ENCODE measurements at regions not wholly inside any gene's neighbourhood (a gene's known extent, or its start where the extent isn't known, plus 50 kb on each side); places are given as distances from the start of the nearest gene placed in this dataset.

- WGBS, 2 donors (ENCODE audit: low coverage in 1 of 2): 60 to 71% methylated on average over 3 of the region's 3 CpGs
- peak overlapping the region in 2 of 4 donors; percentile 32 to 35 for H3K27ac ChIP-seq
- ATAC-seq: no peak
These were observed 107.5 kb downstream of the SPTSSA start for GRCh38 chr14:34354556-34354955.

GRCh38 chr14:34350903-34351302 lies 111.1 kb downstream of the SPTSSA start:
- TF ChIP-seq POLR2A (IDR thresholded peaks at IDR 0.05) (no peak), EP300 (IDR thresholded peaks at IDR 0.05) (no peak), CTCF (IDR thresholded peaks at IDR 0.05) (no peak), POLR2AphosphoS5 (IDR thresholded peaks at IDR 0.05) (no peak)
- no peaks in the 10 kb centered on the region for H3K36me3 ChIP-seq
- no peak overlapping the region for H3K27ac ChIP-seq
- peaks cover 0 to 15% (median 0%) of the 10 kb centered on the region in 3 donors for H3K4me1 ChIP-seq
- no peaks in the 10 kb centered on the region for H3K27me3 ChIP-seq
- WGBS, 2 donors (ENCODE audit: low coverage in 1 of 2): 73 to 77% methylated on average over 6 of the region's 6 CpGs
- ATAC-seq: peak; percentile 36
- H3K4me3 ChIP-seq: no peak overlapping the region
- peaks cover 0 to 4% (median 0%) of the 10 kb centered on the region in 3 donors for H3K9me3 ChIP-seq

More at GRCh38 chr14:34354556-34354955, 107.5 kb downstream of the SPTSSA start:
- Histone ChIP-seq H3K4me1 (peaks cover 0 to 24% (median 0%) of the 10 kb centered on the region in 3 donors), H3K4me3 (no peak overlapping the region), H3K36me3 (no peaks in the 10 kb centered on the region), H3K27me3 (no peaks in the 10 kb centered on the region), H3K9me3 (no peaks in the 10 kb centered on the region)
- TF ChIP-seq POLR2A (IDR thresholded peaks at IDR 0.05) (no peak), CTCF (IDR thresholded peaks at IDR 0.05) (no peak), EP300 (IDR thresholded peaks at IDR 0.05) (no peak), POLR2AphosphoS5 (IDR thresholded peaks at IDR 0.05) (no peak)

- no peak for ATAC-seq
- TF ChIP-seq EP300 (IDR thresholded peaks at IDR 0.05) (no peak), POLR2A (IDR thresholded peaks at IDR 0.05) (no peak), POLR2AphosphoS5 (IDR thresholded peaks at IDR 0.05) (no peak), CTCF (IDR thresholded peaks at IDR 0.05) (no peak)
- no peaks in the 10 kb centered on the region for H3K4me1 ChIP-seq
- H3K36me3 ChIP-seq: no peaks in the 10 kb centered on the region
- peaks cover 0 to 9% (median 0%) of the 10 kb centered on the region in 3 donors for H3K9me3 ChIP-seq
- WGBS, 2 donors (ENCODE audit: low coverage in 1 of 2): 92 to 94% methylated on average over 6 of the region's 6 CpGs
- no peaks in the 10 kb centered on the region for H3K27me3 ChIP-seq
- H3K4me3 ChIP-seq: no peak overlapping the region
- H3K27ac ChIP-seq: no peak overlapping the region
These were observed 113.4 kb downstream of the SPTSSA start for GRCh38 chr14:34348592-34348991.

GRCh38 chr14:34347683-34348082 lies 114.4 kb downstream of the SPTSSA start:
- ATAC-seq: no peak
- Histone ChIP-seq H3K4me3 (no peak overlapping the region), H3K27ac (no peak overlapping the region), H3K36me3 (no peaks in the 10 kb centered on the region), H3K27me3 (no peaks in the 10 kb centered on the region), H3K9me3 (peaks cover 0 to 9% (median 0%) of the 10 kb centered on the region in 3 donors), H3K4me1 (no peaks in the 10 kb centered on the region)
- TF ChIP-seq POLR2AphosphoS5 (IDR thresholded peaks at IDR 0.05) (no peak), EP300 (IDR thresholded peaks at IDR 0.05) (no peak), CTCF (IDR thresholded peaks at IDR 0.05) (no peak), POLR2A (IDR thresholded peaks at IDR 0.05) (no peak)
- 96% methylated on average over 2 of the region's 2 CpGs; no CpG with 5 or more reads in 1 of the 2 donors for WGBS, 2 donors (ENCODE audit: low coverage in 1 of 2)

- no peak overlapping the region for H3K4me3 ChIP-seq
- no peaks in the 10 kb centered on the region for H3K27me3 ChIP-seq
- H3K36me3 ChIP-seq: no peaks in the 10 kb centered on the region
- TF ChIP-seq EP300 (IDR thresholded peaks at IDR 0.05) (no peak), CTCF (IDR thresholded peaks at IDR 0.05) (no peak), POLR2A (IDR thresholded peaks at IDR 0.05) (no peak), POLR2AphosphoS5 (IDR thresholded peaks at IDR 0.05) (no peak)
- H3K27ac ChIP-seq: no peak overlapping the region
- H3K9me3 ChIP-seq: peaks cover 0 to 9% (median 0%) of the 10 kb centered on the region in 3 donors
- ATAC-seq: no peak
- 100% methylated on average over 1 of the region's 26 CpGs; no CpG with 5 or more reads in 1 of the 2 donors for WGBS, 2 donors (ENCODE audit: low coverage in 1 of 2)
- no peaks in the 10 kb centered on the region for H3K4me1 ChIP-seq
These were observed 116.1 kb downstream of the SPTSSA start for GRCh38 chr14:34345718-34346465.
